Mesenchymal stem cell (in vitro differentiated cells and primary cell): ENCODE measurements at regions not wholly inside any gene's neighbourhood (a gene's known extent, or its start where the extent isn't known, plus 50 kb on each side); places are given as distances from the start of the nearest gene placed in this dataset.

Experiments used
- DNase-seq: peaks from one replicate; pipeline ENCODE4 v3.0.0-alpha.2; 2013
- H2AFZ ChIP-seq: one replicate; pipeline ENCODE4 v1.6.1; 2013; ENCODE audit warnings: low read depth, mild to moderate bottlenecking, control low read depth, inconsistent platforms, low read length, moderate library complexity
- H2AK5ac ChIP-seq: 2 replicates; pipeline ENCODE4 v1.6.1; 2013; ENCODE audit warnings: low read length, moderate library complexity, mild to moderate bottlenecking, inconsistent platforms; ENCODE audit not compliant: severe bottlenecking
- H2BK120ac ChIP-seq: one replicate; pipeline ENCODE4 v1.6.1; 2013; ENCODE audit warnings: low read depth, mild to moderate bottlenecking, inconsistent platforms, low read length, moderate library complexity
- H2BK12ac ChIP-seq, 2 experiments: one replicate each; pipeline ENCODE4 v1.6.1; 2013; ENCODE audit warnings: inconsistent platforms in 2 of 2, low read length in 2 of 2, mild to moderate bottlenecking in 2 of 2, moderate library complexity in 2 of 2, control low read depth in 1 of 2
- H2BK15ac ChIP-seq: one replicate; pipeline ENCODE4 v1.6.1; 2013; ENCODE audit warnings: mild to moderate bottlenecking, low read depth, inconsistent platforms; ENCODE audit not compliant: poor library complexity, severe bottlenecking
- H2BK5ac ChIP-seq: 2 replicates; pipeline ENCODE4 v1.6.1; 2013; ENCODE audit warnings: low read depth, mild to moderate bottlenecking, low read length, control low read depth, inconsistent platforms; ENCODE audit not compliant: poor library complexity, severe bottlenecking
- H3K14ac ChIP-seq, 2 experiments: one replicate each; pipeline ENCODE4 v1.6.1; 2013; ENCODE audit warnings: inconsistent platforms in 2 of 2, low read length in 2 of 2, control low read depth in 1 of 2, mild to moderate bottlenecking in 1 of 2, moderate library complexity in 1 of 2
- H3K18ac ChIP-seq, 2 experiments: one replicate each; pipeline ENCODE4 v1.6.1; 2013; ENCODE audit warnings: inconsistent platforms in 2 of 2, low read length in 2 of 2, control low read depth in 1 of 2, low read depth in 1 of 2, mild to moderate bottlenecking in 1 of 2
- H3K23ac ChIP-seq, 2 experiments: one replicate each; pipeline ENCODE4 v1.6.1; 2013; ENCODE audit warnings: inconsistent platforms in 2 of 2, low read length in 2 of 2, mild to moderate bottlenecking in 2 of 2, moderate library complexity in 2 of 2, control low read depth in 1 of 2
- H3K27ac ChIP-seq: 2 replicates; pipeline ENCODE4 v1.5.1; 2013; ENCODE audit warnings: mild to moderate bottlenecking, moderate library complexity, low read length, control low read depth, inconsistent platforms; ENCODE audit not compliant: poor library complexity, severe bottlenecking
- H3K27me3 ChIP-seq, 2 experiments: 2 replicates each; pipeline versions ENCODE4 v1.6.1 to v1.7.0; 2013; ENCODE audit warnings: low read length in 2 of 2, mild to moderate bottlenecking in 2 of 2, moderate library complexity in 2 of 2, control low read depth in 1 of 2, inconsistent platforms in 1 of 2; ENCODE audit not compliant: control insufficient read depth in 1 of 2, insufficient read depth in 1 of 2
- H3K36me3 ChIP-seq, 2 experiments: 2 replicates each; pipeline versions ENCODE4 v1.6.1 to v1.7.0; 2013; ENCODE audit warnings: low read length in 2 of 2, control low read depth in 1 of 2, inconsistent platforms in 1 of 2, low read depth in 1 of 2, mild to moderate bottlenecking in 1 of 2; ENCODE audit not compliant: insufficient read depth in 2 of 2, control insufficient read depth in 1 of 2
- H3K4ac ChIP-seq, 2 experiments: one replicate each; pipeline ENCODE4 v1.6.1; 2013; ENCODE audit warnings: inconsistent platforms in 2 of 2, low read length in 2 of 2, mild to moderate bottlenecking in 2 of 2, moderate library complexity in 2 of 2, control low read depth in 1 of 2, low read depth in 1 of 2
- H3K4me1 ChIP-seq: 2 replicates; pipeline ENCODE4 v1.6.1; 2013; ENCODE audit warnings: low read depth, low read length, control low read depth; ENCODE audit not compliant: control insufficient read depth, insufficient read depth
- H3K4me2 ChIP-seq: 2 replicates; pipeline ENCODE4 v1.6.1; 2013; ENCODE audit warnings: low read length, mild to moderate bottlenecking, inconsistent platforms; ENCODE audit not compliant: poor library complexity, severe bottlenecking
- H3K4me3 ChIP-seq, 2 experiments: 2 replicates each; pipeline versions ENCODE4 v1.5.1 to v1.7.0; 2013; ENCODE audit warnings: low read length in 2 of 2, mild to moderate bottlenecking in 2 of 2, control low read depth in 1 of 2, low read depth in 1 of 2; ENCODE audit not compliant: insufficient read depth in 1 of 2
- H3K79me1 ChIP-seq: replicated peaks from 2 replicates; pipeline ENCODE4 v1.6.1; 2013; ENCODE audit warnings: mild to moderate bottlenecking, control low read depth, low read length, inconsistent platforms; ENCODE audit not compliant: poor library complexity, severe bottlenecking
- H3K9ac ChIP-seq: 2 replicates; pipeline ENCODE4 v1.7.0; 2013; ENCODE audit warnings: mild to moderate bottlenecking, low read length, moderate library complexity
- H3K9me3 ChIP-seq: 2 replicates; pipeline ENCODE4 v1.7.0; 2013; ENCODE audit warnings: mild to moderate bottlenecking, low read length; ENCODE audit not compliant: control insufficient read depth
- H4K8ac ChIP-seq: one replicate; pipeline ENCODE4 v1.6.1; 2013; ENCODE audit warnings: inconsistent platforms, mild to moderate bottlenecking, low read length, moderate library complexity
- H4K91ac ChIP-seq: one replicate; pipeline ENCODE4 v1.6.1; 2013; ENCODE audit warnings: mild to moderate bottlenecking, low read length, inconsistent platforms
- WGBS: methylation state at CpG from one replicate; pipeline ENCODE4 v1.1.7; 2013; ENCODE audit warnings: mixed read lengths; 5-methylcytosine and 5-hydroxymethylcytosine counted together

DNA sequence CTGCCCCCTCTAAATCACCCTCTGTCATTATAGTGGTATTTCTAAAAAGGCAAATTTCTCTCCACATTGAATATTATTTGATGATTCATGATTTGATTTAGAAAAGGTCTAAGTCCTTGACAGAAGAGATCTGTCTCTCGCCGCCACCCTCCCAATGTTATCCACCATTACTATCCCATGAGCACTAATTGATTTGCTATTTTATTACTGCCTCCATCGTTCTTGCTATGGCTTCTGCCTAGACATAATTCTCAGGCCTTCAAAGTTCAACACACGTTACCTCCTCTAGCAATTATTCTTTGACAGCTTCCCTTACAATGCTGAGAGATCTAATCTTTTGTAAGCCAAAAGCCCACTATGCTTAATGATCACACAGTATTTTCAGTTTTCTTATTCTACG, 507.0 kb upstream of the CHAC2 start:
- 87% methylated on average over 5 of the region's 5 CpGs for WGBS
- no peak overlapping the region for H2AFZ ChIP-seq
- H3K79me1 ChIP-seq, result no peaks in the 10 kb centered on the region
- peaks cover 7% of the 10 kb centered on the region for H3K9me3 ChIP-seq
- no peak overlapping the region for H3K23ac ChIP-seq
- no peaks in the 10 kb centered on the region for H3K4me1 ChIP-seq
- H3K27me3 ChIP-seq, result no peaks in the 10 kb centered on the region
- H2BK15ac ChIP-seq, result no peak overlapping the region
- H2BK12ac ChIP-seq, result no peak overlapping the region
- H3K27ac ChIP-seq, result no peak overlapping the region
- H3K4me3 ChIP-seq, result no peak overlapping the region
- H2AK5ac ChIP-seq, result no peak overlapping the region
- no peak for DNase-seq
- H3K18ac ChIP-seq, result no peak overlapping the region
- H3K4ac ChIP-seq, result no peak overlapping the region
- no peak overlapping the region for H3K4me2 ChIP-seq
- H2BK5ac ChIP-seq, result no peak overlapping the region
- H4K8ac ChIP-seq, result no peak overlapping the region
- H3K9ac ChIP-seq, result no peak overlapping the region
- no peak overlapping the region for H4K91ac ChIP-seq
- H3K36me3 ChIP-seq, result no peaks in the 10 kb centered on the region
- H2BK120ac ChIP-seq, result no peak overlapping the region
- H3K14ac ChIP-seq, result no peak overlapping the region

DNA sequence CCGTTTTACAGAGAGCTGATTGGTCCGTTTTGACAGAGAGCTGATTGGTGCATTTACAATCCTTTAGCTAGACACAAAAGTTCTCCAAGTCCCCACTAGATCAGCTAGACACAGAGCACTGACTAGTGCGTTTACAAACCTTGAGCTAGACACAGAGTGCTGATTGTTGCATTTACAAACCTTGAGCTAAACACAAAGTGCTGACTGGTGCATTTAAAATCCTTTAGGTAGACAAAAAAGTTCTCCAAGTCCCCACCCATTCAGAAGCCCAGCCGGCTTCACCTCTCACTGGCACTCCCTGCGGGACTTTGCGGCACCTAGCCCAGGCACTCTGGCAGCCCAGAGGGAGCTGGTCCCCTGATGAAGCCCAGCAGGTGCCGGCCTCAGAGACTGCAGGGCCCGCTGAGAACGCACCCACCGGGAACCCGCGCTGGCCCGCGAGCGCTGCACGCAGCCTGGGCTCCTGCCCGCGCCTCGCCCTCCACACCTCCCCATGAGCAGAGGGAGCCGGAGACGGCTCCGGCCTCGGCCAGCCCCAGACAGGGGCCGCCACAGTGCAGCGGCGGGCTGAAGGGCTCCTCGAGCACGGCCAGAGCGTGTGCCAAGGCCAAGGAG, 508.1 kb upstream of the CHAC2 start:
- Histone ChIP-seq H3K27ac (no peak overlapping the region), H3K36me3 (no peaks in the 10 kb centered on the region), H3K18ac (no peak overlapping the region), H3K23ac (no peak overlapping the region), H3K4ac (no peak overlapping the region), H3K79me1 (no peaks in the 10 kb centered on the region), H2AK5ac (no peak overlapping the region), H3K9ac (no peak overlapping the region), H3K14ac (no peak overlapping the region), H4K91ac (no peak overlapping the region), H3K9me3 (peaks cover 7% of the 10 kb centered on the region), H2AFZ (no peak overlapping the region), H3K27me3 (no peaks in the 10 kb centered on the region), H2BK120ac (no peak overlapping the region), H2BK15ac (no peak overlapping the region), H3K4me1 (no peaks in the 10 kb centered on the region), H3K4me3 (no peak overlapping the region), H4K8ac (no peak overlapping the region), H3K4me2 (no peak overlapping the region), H2BK5ac (no peak overlapping the region), H2BK12ac (no peak overlapping the region)
- DNase-seq, result no peak
- 94% methylated on average over 24 of the region's 29 CpGs for WGBS

DNA sequence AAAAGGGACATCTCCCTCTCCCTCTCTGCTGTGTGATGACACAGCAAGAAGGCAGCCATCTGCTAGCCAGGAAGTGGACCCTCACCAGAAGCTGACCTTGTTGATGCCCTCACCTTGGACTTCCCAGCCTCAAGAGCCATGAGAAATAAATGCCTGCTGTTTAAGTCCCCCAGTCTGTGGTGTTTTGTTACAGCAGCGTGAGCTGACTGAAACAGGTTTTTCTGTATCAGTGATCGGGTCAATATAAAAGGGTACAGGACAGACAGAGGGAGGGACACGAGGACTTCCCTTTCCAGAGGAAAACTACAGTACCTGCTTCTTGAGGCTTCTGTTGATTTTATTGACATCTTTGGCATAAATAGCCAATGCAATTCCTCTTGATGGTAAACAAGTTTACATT, 510.3 kb upstream of the CHAC2 start:
- H3K4me3 ChIP-seq, result no peak overlapping the region
- no peak overlapping the region for H3K4me2 ChIP-seq
- no peak overlapping the region for H3K14ac ChIP-seq
- no peaks in the 10 kb centered on the region for H3K4me1 ChIP-seq
- no peak overlapping the region for H2BK15ac ChIP-seq
- H2BK120ac ChIP-seq, result no peak overlapping the region
- H3K27me3 ChIP-seq, result no peaks in the 10 kb centered on the region
- no peak overlapping the region for H3K27ac ChIP-seq
- H3K23ac ChIP-seq, result no peak overlapping the region
- no peaks in the 10 kb centered on the region for H3K79me1 ChIP-seq
- H4K8ac ChIP-seq, result no peak overlapping the region
- no peak for DNase-seq
- H3K36me3 ChIP-seq, result no peaks in the 10 kb centered on the region
- H2AFZ ChIP-seq, result no peak overlapping the region
- no peak overlapping the region for H2BK5ac ChIP-seq
- no peak overlapping the region for H4K91ac ChIP-seq
- no peak overlapping the region for H2BK12ac ChIP-seq
- no peak overlapping the region for H3K18ac ChIP-seq
- no peak overlapping the region for H2AK5ac ChIP-seq
- H3K4ac ChIP-seq, result no peak overlapping the region
- WGBS, result 88% methylated on average over 2 of the region's 3 CpGs
- H3K9me3 ChIP-seq, result peaks cover 7% of the 10 kb centered on the region
- no peak overlapping the region for H3K9ac ChIP-seq

DNA sequence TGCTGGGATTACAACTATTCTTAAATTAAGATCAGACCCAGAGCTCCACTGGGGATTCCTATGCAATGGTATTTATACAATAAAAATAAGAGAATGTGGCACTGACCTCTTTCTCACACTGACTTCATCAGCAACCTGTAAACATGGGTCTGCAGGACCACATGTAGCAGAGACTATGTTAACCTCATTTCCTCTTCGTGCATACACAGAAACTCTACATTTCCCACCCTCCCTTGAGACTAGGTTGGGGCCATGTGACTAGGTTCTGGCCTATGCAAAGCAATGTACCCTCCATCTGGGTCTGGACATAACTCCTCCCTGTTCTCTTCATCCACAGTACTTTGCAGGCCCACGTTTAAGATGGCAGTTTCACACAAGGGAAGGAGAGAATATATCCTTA, 514.4 kb upstream of the CHAC2 start:
- no peak overlapping the region for H3K14ac ChIP-seq
- H2AFZ ChIP-seq, result no peak overlapping the region
- no peak overlapping the region for H2BK5ac ChIP-seq
- no peaks in the 10 kb centered on the region for H3K79me1 ChIP-seq
- H3K9me3 ChIP-seq, result no peaks in the 10 kb centered on the region
- DNase-seq, result no peak
- no peak overlapping the region for H4K8ac ChIP-seq
- no peak overlapping the region for H4K91ac ChIP-seq
- no peak overlapping the region for H3K4me2 ChIP-seq
- H3K4ac ChIP-seq, result no peak overlapping the region
- H3K4me1 ChIP-seq, result no peaks in the 10 kb centered on the region
- H3K27me3 ChIP-seq, result no peaks in the 10 kb centered on the region
- H3K4me3 ChIP-seq, result no peak overlapping the region
- no peaks in the 10 kb centered on the region for H3K36me3 ChIP-seq
- no peak overlapping the region for H2BK15ac ChIP-seq
- no peak overlapping the region for H2BK12ac ChIP-seq
- H2AK5ac ChIP-seq, result no peak overlapping the region
- no peak overlapping the region for H3K18ac ChIP-seq
- no peak overlapping the region for H3K23ac ChIP-seq
- no peak overlapping the region for H3K9ac ChIP-seq
- no peak overlapping the region for H2BK120ac ChIP-seq
- no peak overlapping the region for H3K27ac ChIP-seq
- 50% methylated on average over 2 of the region's 2 CpGs for WGBS
